ENCODE measurements at regions not wholly inside any gene's neighbourhood (a gene's known extent, or its start where the extent isn't known, plus 50 kb on each side); places are given as distances from the start of the nearest gene placed in this dataset.

DNA sequence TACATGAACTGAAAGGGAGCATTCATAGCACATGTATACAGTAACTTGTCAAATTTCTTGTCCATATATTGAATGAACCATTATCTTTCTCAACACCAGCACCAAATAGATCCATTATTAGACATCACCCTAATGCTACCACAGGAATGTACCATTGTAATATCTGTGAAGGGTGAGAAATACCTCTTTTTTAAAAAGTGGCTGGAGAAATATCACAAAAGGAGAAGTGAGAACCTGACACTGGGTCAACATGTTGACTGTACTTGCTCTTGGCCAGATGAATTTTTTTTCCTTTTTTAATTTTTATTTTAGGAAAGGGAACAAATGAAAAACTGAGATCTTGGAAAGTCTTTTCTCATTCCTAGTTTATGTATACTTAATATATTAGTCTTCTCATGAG is 63.5 kb downstream of the CAVIN2 start:
- Histone ChIP-seq H3K9me3 (no peaks in the 10 kb centered on the region), H3K36me3 (ENCODE audit: low read depth) (no peaks in the 10 kb centered on the region), H3K4me3 (no peak overlapping the region), H3K4me1 (ENCODE audit: low read depth) (no peaks in the 10 kb centered on the region)
- TF ChIP-seq, protein P1, sequence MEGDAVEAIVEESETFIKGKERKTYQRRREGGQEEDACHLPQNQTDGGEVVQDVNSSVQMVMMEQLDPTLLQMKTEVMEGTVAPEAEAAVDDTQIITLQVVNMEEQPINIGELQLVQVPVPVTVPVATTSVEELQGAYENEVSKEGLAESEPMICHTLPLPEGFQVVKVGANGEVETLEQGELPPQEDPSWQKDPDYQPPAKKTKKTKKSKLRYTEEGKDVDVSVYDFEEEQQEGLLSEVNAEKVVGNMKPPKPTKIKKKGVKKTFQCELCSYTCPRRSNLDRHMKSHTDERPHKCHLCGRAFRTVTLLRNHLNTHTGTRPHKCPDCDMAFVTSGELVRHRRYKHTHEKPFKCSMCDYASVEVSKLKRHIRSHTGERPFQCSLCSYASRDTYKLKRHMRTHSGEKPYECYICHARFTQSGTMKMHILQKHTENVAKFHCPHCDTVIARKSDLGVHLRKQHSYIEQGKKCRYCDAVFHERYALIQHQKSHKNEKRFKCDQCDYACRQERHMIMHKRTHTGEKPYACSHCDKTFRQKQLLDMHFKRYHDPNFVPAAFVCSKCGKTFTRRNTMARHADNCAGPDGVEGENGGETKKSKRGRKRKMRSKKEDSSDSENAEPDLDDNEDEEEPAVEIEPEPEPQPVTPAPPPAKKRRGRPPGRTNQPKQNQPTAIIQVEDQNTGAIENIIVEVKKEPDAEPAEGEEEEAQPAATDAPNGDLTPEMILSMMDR (IDR thresholded peaks at IDR 0.05) = no peak
- ATAC-seq = no peak
- no peak for DNase-seq
- intact Hi-C loops (cut with DNase I, micrococcal nuclease) = no loop called here

Data from mucosa of descending colon (tissue), 3 donors.